Loucy (cell line): ENCODE measurements at regions not wholly inside any gene's neighbourhood (a gene's known extent, or its start where the extent isn't known, plus 50 kb on each side); places are given as distances from the start of the nearest gene placed in this dataset.

Source experiments
- H2AFZ ChIP-seq: fragments of 200-600 bp; sonication (generic); 2 replicates; pipeline ENCODE4 v1.6.0; 2016; ENCODE audit warnings: antibody characterized with exemption, mild to moderate bottlenecking, low read length, moderate library complexity
- H3F3A ChIP-seq: fragments of 200-600 bp; 2 replicates; pipeline ENCODE4 v1.6.0; 2016; ENCODE audit warnings: antibody characterized with exemption, low read depth, mild to moderate bottlenecking
- H3K27me3 ChIP-seq: fragments of 200-600 bp; sonication (generic); 2 replicates; pipeline ENCODE4 v1.6.1; 2014; ENCODE audit warnings: low read length, mild to moderate bottlenecking; ENCODE audit not compliant: insufficient read depth, poor library complexity, severe bottlenecking
- H3K36me3 ChIP-seq: fragments of 200-600 bp; sonication (generic); 2 replicates; pipeline ENCODE4 v1.6.1; 2016; ENCODE audit warnings: low read length; ENCODE audit not compliant: insufficient read depth
- H3K4me1 ChIP-seq: fragments of 200-600 bp; sonication (generic); 2 replicates; pipeline ENCODE4 v1.5.1; 2014; ENCODE audit warnings: low read length, mild to moderate bottlenecking; ENCODE audit not compliant: insufficient read depth, poor library complexity, severe bottlenecking
- H3K4me2 ChIP-seq: fragments of 200-600 bp; sonication (generic); 2 replicates; pipeline ENCODE4 v1.6.0; 2014; ENCODE audit warnings: antibody characterized with exemption, low read length, low read depth, mild to moderate bottlenecking; ENCODE audit not compliant: poor library complexity, severe bottlenecking
- H3K4me3 ChIP-seq: fragments of 200-600 bp; sonication (generic); 2 replicates; pipeline ENCODE4 v1.5.1; 2014; ENCODE audit warnings: low read length, mild to moderate bottlenecking, mixed read lengths; ENCODE audit not compliant: poor library complexity, severe bottlenecking
- H3K79me2 ChIP-seq: fragments of 200-600 bp; sonication (generic); 2 replicates; pipeline ENCODE4 v1.6.1; 2014; ENCODE audit warnings: low read length; ENCODE audit not compliant: insufficient read depth
- H3K9ac ChIP-seq: fragments of 200-600 bp; sonication (generic); 2 replicates; pipeline ENCODE4 v1.6.0; 2014; ENCODE audit warnings: mild to moderate bottlenecking, low read depth, low read length, moderate library complexity; ENCODE audit not compliant: poor library complexity, severe bottlenecking
- H3K9me2 ChIP-seq: fragments of 200-600 bp; sonication (generic); replicated peaks from 2 replicates; pipeline ENCODE4 v1.6.1; 2016; ENCODE audit warnings: low read depth, low read length, mixed read lengths
- H3K9me3 ChIP-seq: fragments of 200-600 bp; sonication (generic); 2 replicates; pipeline ENCODE4 v1.6.1; 2014; ENCODE audit warnings: mild to moderate bottlenecking, antibody characterized with exemption, low read length, low read depth; ENCODE audit not compliant: insufficient read depth
- H4K20me1 ChIP-seq: fragments of 200-600 bp; sonication (generic); 2 replicates; pipeline ENCODE4 v1.6.0; 2014; ENCODE audit warnings: antibody characterized with exemption, low read length, mild to moderate bottlenecking; ENCODE audit not compliant: insufficient read depth, poor library complexity, severe bottlenecking
- CTCF ChIP-seq: fragments of 200-600 bp; sonication (generic); conservative IDR thresholded peaks from 2 replicates; pipeline ENCODE4 v1.5.1; 2014; ENCODE audit warnings: mild to moderate bottlenecking, antibody characterized with exemption, low read length
- EZH2phosphoT487 ChIP-seq: fragments of 200-600 bp; IDR thresholded peaks from 2 replicates; pipeline ENCODE4 v1.6.1; 2018; ENCODE audit warnings: antibody characterized with exemption, mild to moderate bottlenecking, moderate library complexity, borderline replicate concordance

- Histone ChIP-seq H3K36me3 (no peaks in the 10 kb centered on the region), H3K9me2 (no peaks in the 10 kb centered on the region), H4K20me1 (no peaks in the 10 kb centered on the region), H3F3A (no peaks in the 10 kb centered on the region), H3K9ac (no peak overlapping the region), H3K79me2 (no peaks in the 10 kb centered on the region), H3K9me3 (no peaks in the 10 kb centered on the region), H3K4me1 (no peaks in the 10 kb centered on the region), H2AFZ (no peak overlapping the region), H3K4me3 (no peak overlapping the region), H3K27me3 (no peaks in the 10 kb centered on the region), H3K4me2 (no peak overlapping the region)
- TF ChIP-seq EZH2phosphoT487 (no peak), CTCF (no peak)
Measured at GRCh38 chr4:111174331-111174730, 551.5 kb upstream of the PITX2 start.

- Histone ChIP-seq H3K4me1 (no peaks in the 10 kb centered on the region), H2AFZ (no peak overlapping the region)
Measured at GRCh38 chr4:111178231-111178630, 555.4 kb upstream of the PITX2 start.

GRCh38 chr4:111187108-111187507, 564.2 kb upstream of the PITX2 start:
- H3K9me3 ChIP-seq = no peaks in the 10 kb centered on the region
- no peaks in the 10 kb centered on the region for H3K9me2 ChIP-seq
- H3K27me3 ChIP-seq = no peaks in the 10 kb centered on the region
- H3K79me2 ChIP-seq = no peaks in the 10 kb centered on the region
- no peaks in the 10 kb centered on the region for H4K20me1 ChIP-seq
- H3K4me1 ChIP-seq = no peaks in the 10 kb centered on the region
- no peaks in the 10 kb centered on the region for H3F3A ChIP-seq
- TF ChIP-seq CTCF = no peak
- TF ChIP-seq EZH2phosphoT487 = no peak
- no peaks in the 10 kb centered on the region for H3K36me3 ChIP-seq
- no peak overlapping the region for H3K4me3 ChIP-seq
- no peak overlapping the region for H2AFZ ChIP-seq
- no peak overlapping the region for H3K4me2 ChIP-seq
- no peak overlapping the region for H3K9ac ChIP-seq

More at GRCh38 chr4:111178231-111178630, 555.4 kb upstream of the PITX2 start:
- Histone ChIP-seq H3K9ac (no peak overlapping the region), H3K27me3 (no peaks in the 10 kb centered on the region), H3K36me3 (no peaks in the 10 kb centered on the region), H3K4me2 (no peak overlapping the region), H3K9me3 (no peaks in the 10 kb centered on the region), H3K79me2 (no peaks in the 10 kb centered on the region), H3K4me3 (no peak overlapping the region), H3K9me2 (no peaks in the 10 kb centered on the region), H3F3A (no peaks in the 10 kb centered on the region), H4K20me1 (no peaks in the 10 kb centered on the region)
- TF ChIP-seq EZH2phosphoT487 (no peak), CTCF (no peak)
